ENCODE measurements at regions not wholly inside any gene's neighbourhood (a gene's known extent, or its start where the extent isn't known, plus 50 kb on each side); places are given as distances from the start of the nearest gene placed in this dataset.

- in situ Hi-C loops (cut with HindIII; ENCODE audit: low pct_ligation_motif_present, low sequenced_read_pairs) = no loop called here
- Histone ChIP-seq H3K36me3 (replicated peaks) (no peaks in the 10 kb centered on the region), H3K27me3 (replicated peaks) (no peaks in the 10 kb centered on the region), H3K4me3 (ENCODE audit: low read depth, low read length) (no peak overlapping the region), H3K27ac (no peak overlapping the region)
- no peak for TF ChIP-seq CTCF (IDR thresholded peaks at IDR 0.05; ENCODE audit: low read depth, low read length, missing control alignments)
- DNase-seq = no peak
Measured at GRCh38 chr4:127344071-127344470, 288.7 kb upstream of the INTU start.

DNA sequence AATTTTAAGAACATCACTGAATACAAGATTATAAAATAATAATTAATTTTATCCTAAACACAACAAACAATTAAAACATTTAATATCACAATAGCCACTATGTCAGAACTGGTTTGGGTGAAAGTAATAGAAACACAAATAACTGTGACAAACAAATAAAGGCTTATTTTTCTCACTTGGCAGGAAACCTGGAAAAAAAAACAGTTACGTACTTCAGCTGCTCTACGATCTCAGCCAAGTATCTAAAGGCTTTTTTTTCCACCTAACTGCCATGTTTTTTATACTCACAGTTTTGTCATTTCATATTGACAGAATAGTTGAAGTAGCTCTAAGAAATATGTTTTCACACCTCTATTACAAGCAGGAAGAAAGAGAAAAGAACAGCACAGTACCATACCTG, 284.8 kb upstream of the INTU start:
- in situ Hi-C loops (cut with HindIII; ENCODE audit: low pct_ligation_motif_present, low sequenced_read_pairs) = no loop called here
- H3K4me3 ChIP-seq (ENCODE audit: low read depth, low read length) = no peak overlapping the region

GRCh38 chr4:127352220-127353113, 280.3 kb upstream of the INTU start:
- no peaks in the 10 kb centered on the region for H3K27me3 ChIP-seq (replicated peaks)
- in situ Hi-C loops (cut with HindIII; ENCODE audit: low pct_ligation_motif_present, low sequenced_read_pairs) = no loop called here
- H3K4me3 ChIP-seq (ENCODE audit: low read depth, low read length) = no peak overlapping the region
- H3K27ac ChIP-seq = no peak overlapping the region
- TF ChIP-seq CTCF (IDR thresholded peaks at IDR 0.05; ENCODE audit: low read depth, low read length, missing control alignments) = peak; percentile 20
- no peaks in the 10 kb centered on the region for H3K36me3 ChIP-seq (replicated peaks)
- no peak for DNase-seq

More for the DNA sequence above, 284.8 kb upstream of the INTU start:
- no peak overlapping the region for H3K27ac ChIP-seq
- no peaks in the 10 kb centered on the region for H3K36me3 ChIP-seq (replicated peaks)
- no peaks in the 10 kb centered on the region for H3K27me3 ChIP-seq (replicated peaks)
- DNase-seq = no peak
- TF ChIP-seq CTCF (IDR thresholded peaks at IDR 0.05; ENCODE audit: low read depth, low read length, missing control alignments) = no peak

DNA sequence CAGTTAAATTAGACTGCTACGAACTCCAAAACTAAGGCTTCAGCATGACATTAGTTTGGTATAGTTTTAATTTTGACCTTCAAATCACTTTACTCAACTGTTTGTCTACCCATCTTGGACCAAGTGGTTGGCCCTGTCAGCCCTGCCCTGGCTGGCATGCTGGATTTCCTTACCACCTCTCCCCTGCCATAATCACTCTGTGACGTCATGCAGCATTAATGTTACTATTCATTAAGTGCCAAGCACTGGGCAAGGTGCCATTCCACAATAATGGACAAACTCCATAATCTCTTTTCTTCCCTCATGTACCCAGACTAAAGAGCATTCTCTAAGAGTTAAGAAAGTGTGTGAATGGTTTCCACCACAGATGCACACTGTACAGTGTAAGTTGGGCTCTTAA, 277.0 kb upstream of the INTU start:
- H3K27me3 ChIP-seq (replicated peaks) = no peaks in the 10 kb centered on the region
- no peak for TF ChIP-seq CTCF (IDR thresholded peaks at IDR 0.05; ENCODE audit: low read depth, low read length, missing control alignments)
- H3K4me3 ChIP-seq (ENCODE audit: low read depth, low read length) = no peak overlapping the region
- H3K27ac ChIP-seq = no peak overlapping the region
- no peak for DNase-seq
- in situ Hi-C loops (cut with HindIII; ENCODE audit: low pct_ligation_motif_present, low sequenced_read_pairs) = no loop called here
- no peaks in the 10 kb centered on the region for H3K36me3 ChIP-seq (replicated peaks)

DNA sequence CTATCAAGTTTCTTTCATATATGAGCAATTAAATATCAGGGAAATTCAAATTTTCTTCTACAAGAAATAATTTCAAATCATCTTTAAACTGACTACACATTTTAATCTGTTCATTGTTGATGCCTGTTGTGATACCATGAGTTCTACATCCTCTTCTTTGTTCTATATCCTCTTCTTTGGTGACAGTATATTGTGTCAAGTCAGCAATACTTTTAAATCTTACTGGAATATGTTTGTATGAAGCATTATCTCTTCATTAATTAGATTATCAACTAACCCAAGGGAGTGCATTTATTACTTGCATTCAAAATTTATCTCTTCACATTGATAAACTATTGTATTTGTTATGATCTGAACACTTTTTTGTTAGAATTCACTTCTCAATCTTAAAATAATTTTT, 275.0 kb upstream of the INTU start:
- no peaks in the 10 kb centered on the region for H3K36me3 ChIP-seq (replicated peaks)
- H3K27me3 ChIP-seq (replicated peaks) = no peaks in the 10 kb centered on the region
- no peak overlapping the region for H3K4me3 ChIP-seq (ENCODE audit: low read depth, low read length)
- H3K27ac ChIP-seq = no peak overlapping the region
- DNase-seq = no peak
- in situ Hi-C loops (cut with HindIII; ENCODE audit: low pct_ligation_motif_present, low sequenced_read_pairs) = no loop called here
- TF ChIP-seq CTCF (IDR thresholded peaks at IDR 0.05; ENCODE audit: low read depth, low read length, missing control alignments) = no peak

- Histone ChIP-seq H3K27me3 (replicated peaks) (no peaks in the 10 kb centered on the region), H3K27ac (no peak overlapping the region), H3K4me3 (ENCODE audit: low read depth, low read length) (no peak overlapping the region), H3K36me3 (replicated peaks) (no peaks in the 10 kb centered on the region)
- DNase-seq = no peak
- in situ Hi-C loops (cut with HindIII; ENCODE audit: low pct_ligation_motif_present, low sequenced_read_pairs) = no loop called here
- TF ChIP-seq CTCF (IDR thresholded peaks at IDR 0.05; ENCODE audit: low read depth, low read length, missing control alignments) = no peak
Measured at GRCh38 chr4:127362686-127363085, 270.1 kb upstream of the INTU start.
